GM19397 (cell line): ENCODE measurements at regions not wholly inside any gene's neighbourhood (a gene's known extent, or its start where the extent isn't known, plus 50 kb on each side); places are given as distances from the start of the nearest gene placed in this dataset.

Source experiments
- ATAC-seq: cut with Tn5 transposase; IDR thresholded peaks from one replicate; pipeline ENCODE4 v1.9.1; 2021; ENCODE audit warnings: mild to moderate bottlenecking, moderate library complexity; ENCODE audit not compliant: unreplicated experiment

DNA sequence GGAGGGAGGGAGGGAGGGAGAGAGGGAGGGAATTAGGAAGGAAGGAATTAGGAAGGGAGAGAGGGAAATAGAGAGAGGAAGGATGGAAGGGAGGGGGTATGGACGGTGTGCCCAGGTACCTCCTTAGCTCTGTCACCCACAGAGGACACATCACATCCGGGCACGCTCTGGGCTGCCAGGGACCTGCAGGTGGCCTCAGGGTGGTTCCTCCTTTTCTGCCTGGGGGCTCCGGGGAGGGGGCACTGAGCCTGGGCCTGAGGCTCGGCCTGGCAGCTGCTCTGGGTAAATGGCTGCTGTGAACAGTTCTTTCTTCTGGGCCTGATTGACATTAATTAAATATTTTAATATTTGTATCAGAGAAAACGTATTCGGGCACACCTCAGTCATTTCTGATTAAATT is 733.5 kb downstream of the BRD1 start:
- no peak for ATAC-seq

DNA sequence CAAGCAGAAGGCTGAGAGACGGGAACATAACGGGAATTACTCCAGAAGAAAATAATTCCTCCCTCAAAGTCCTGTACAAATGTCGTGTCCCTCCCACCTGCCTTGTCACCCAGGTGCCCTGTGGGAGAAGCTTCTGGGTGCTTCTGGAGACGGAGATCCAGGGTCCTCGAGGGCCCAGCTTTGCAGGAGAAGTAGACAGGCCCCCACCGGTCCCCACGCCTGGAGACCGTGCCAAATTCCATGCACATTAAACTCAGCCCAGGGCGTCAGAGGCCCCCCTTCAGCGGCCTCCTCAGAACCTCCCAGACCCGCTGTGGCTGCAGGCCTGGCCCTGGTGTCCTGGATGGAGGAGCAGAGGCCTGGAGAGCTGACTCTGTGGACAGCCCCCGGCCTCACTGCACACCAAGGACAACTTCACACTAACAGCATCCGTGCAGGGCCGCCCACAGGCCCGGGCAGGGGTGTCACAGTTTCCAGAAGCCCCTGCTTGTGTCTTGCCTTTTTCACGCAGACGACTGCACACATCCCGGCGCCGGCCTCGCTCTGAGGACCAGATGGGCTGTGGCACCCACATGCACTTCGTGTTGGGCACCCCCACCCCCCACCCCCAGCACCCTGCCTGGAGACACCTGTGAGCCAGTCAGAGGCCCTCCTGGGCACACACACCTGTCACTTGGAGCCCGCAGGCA is 734.3 kb downstream of the BRD1 start:
- ATAC-seq = no peak

DNA sequence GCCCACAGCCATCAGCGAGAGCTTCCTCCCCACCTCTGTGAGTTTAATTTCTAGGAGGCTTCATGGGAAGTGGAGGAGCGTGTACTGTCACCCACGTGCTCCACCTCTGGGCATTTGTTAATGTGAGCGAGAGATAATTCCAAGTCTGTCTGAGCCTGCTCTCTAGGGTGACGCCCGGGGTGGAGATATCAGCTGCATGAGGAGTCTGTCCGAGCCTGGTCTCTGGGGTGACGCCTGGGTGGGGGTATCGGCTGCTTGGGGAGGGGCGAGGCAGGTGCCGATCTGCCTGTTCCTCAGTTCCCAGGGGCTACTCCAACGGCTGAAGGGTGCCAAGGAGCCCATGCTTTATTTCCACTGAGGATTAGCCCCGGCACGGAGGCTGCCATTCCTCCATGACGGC is 735.0 kb downstream of the BRD1 start:
- ATAC-seq = no peak

DNA sequence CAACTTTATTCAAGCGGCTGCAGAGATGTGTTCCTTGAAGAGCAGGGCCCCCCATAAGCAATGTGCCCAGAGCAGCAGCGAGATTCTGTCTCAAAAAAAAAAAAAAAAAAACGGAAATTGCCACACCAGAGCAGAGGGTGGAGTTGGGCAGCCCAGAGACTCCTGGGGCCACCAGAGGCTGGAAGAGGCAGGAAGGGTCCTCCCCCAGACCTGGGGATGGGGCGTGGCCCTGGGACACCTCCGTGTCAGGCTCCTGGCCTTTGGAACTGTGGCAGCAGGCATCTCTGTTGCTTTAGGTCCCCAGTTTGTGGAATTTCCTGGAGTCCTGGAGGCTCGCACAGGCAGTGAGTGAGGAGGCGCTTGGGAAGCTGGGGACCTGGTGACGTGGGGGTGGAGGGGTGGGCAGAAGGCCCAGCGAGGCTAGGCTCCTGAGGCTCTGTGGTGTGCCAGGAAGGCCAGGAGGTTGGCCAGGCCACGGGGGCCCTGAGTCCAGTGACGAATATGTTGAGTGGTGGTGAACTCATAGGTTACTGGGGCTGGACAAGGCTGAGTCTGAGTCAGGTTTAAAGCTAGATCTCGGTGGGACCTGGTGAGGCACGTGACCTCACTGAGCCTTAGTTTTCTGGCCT is 735.6 kb downstream of the BRD1 start:
- no peak for ATAC-seq

DNA sequence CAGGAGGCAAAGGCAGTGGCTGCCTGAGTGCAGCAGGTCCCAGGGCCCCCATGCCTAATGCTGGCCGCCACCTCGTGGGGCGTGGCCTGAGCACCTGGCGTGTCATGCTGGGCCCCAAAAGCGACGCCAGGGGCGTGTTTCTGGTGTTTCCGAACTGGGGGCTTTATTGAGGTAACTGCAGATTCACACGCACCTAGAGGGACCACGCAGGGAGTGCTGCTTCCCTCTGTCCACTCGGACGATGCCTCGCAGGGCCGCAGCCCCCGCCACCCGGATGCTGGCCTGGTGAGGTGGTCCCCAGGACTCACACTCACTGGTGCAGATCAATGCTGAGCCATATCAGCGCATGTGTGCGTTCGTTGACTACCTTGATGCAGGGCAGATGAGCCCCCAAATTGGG is 736.2 kb downstream of the BRD1 start:
- ATAC-seq = no peak

DNA sequence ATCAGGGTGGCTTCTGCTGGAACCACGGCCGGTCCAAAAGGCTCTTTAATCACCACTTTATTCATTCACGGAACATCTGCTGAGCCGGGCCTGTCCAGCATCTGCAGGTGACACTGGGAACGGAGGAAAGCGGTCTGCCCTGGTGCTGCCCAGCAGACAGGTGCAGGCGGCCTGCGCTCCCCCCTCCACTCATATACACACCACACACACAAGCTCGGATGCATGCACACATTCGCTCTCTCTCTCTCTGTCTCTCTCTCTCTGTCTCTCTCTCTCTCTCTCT is 736.9 kb downstream of the BRD1 start:
- ATAC-seq = no peak

DNA sequence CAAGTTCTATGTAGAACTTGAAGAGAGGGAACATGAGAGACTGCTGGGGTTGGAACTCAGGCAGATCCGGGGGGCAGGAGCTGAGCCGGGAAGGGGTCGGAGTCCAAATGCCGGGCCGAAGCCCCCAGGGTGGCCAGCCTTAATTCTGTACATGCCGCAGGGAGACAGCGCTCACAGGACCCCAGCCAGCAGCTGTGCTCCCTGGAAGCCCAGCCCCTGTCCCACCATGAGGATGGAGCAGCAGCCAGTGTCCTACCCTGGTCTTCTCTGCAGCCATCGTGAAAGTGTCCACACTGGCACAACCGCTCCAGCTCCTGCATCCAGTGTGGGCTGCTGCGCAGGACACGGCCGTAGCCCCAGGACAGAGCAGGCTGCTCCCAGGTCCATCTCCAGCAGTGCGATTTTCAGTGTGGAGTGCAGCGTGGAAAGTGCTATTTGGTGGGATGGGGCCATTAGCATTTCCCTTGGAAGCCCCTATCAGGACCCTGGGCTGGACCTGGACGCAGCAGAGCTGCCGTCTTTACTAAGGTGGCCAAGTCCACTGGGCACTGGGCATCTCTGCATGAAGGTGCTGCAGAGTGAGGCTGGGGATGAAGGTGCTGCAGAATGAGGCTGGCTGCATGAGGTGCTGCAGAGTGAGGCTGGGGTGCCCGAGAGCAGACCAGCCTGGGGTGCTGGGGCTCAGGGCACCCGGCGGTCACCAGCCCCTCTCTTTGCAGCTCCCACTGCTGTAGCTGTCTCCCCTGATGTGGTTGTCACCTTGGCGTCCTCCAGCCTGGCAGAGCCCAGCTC is 737.4 kb downstream of the BRD1 start:
- ATAC-seq = no peak

DNA sequence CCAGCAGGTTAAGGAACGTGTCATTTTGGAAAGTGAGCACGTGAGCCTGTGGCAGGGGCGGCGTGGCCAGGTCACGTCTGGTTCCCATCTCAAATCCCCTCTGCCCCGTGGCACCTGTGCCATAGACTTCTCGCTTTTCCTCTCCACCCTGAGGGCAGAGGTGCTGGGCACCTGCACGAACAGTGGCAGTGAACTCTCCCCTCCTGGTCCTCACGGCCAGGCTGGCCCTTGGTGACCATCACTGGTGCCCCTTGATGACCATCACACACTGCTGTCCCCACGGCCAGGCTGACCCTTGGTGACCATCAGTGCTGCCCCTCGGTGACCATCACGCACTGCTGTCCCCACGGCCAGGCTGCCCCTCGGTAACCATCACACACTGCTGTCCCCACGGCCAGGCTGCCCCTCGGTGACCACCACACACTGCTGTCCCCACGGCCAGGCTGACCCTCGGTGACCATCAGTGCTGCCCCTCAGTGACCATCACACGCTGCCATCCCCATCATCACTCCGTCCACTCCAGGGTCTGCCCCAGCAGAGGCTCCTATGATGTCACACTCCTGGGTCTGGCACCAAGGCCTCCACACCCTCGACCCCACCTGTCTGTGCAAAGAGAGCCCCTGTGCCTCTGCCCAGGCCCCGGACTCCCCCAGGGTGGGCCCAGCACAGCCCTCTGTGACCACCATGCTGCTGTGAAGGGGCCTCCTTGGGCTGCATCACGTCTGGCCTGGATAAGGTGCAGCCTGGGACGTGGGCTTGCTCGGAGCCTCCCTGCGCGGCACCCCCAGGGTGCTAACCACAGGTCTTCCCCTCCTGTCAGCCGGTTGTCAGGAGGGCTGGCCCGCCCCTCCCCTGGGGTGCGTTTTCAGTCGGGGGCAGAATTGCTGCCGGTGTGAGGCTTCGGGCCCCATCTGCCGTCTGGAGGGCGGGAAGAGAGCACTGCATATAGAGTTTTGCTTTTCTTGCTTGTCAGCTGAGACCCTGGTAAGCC is 738.6 kb downstream of the BRD1 start:
- no peak for ATAC-seq

DNA sequence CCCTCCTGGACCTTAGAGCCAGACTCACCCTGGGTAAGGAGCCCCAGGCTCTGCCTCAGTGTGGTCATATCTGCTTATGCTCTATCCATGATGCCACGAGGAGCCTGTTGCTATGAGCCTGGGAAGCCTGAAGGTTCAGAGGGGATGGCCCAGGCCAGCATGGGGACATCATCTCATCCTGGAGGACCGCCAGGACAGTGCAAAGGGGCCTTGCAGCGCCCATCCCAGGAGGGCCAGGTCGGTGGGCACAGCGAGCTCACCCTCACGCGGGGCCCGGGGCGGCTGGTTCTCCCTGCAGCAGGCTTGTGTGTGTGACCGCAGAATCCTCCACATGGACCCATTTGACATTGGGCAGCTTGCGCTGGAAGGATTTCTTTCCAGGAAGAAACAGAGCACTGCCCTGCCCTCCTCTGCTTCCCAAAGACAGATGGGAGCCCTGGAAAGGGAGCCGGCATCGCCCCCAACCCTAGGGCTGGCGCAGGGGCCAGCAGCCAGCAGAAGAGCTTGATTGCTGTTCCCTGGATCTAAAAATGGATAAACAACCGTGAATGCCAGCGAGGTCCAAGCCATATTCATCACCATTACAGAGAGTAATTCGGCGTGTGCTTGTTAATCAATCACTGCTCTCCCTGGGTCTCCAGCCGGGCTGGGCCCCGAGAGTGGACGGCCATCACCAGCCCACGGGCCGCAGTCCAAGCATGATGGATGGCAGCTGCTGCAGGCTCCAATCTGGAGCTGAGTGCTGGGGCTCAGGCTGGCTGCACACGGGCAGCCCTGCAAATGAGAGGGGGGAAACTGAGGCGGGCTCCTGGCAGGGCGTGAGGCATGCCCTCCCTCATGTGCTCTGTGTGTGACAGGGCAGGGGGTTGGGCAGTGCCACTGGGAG is 739.7 kb downstream of the BRD1 start:
- no peak for ATAC-seq

DNA sequence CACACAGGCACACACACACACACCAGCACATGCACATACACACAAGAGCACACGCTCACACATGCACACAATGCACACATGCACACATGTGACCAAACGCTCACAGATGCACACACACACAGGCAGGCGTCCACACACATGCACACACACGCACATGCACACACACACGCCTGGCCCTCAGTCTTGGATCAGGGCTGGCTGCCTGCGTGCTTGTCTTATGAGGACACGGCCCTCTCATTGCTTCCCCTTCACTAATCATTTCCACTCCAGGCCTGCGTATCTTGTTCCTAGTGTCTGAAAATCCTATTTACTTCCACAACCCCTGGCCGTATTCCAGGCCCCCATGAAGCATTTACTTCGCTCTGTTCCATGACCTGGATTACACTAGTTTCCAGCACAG is 740.5 kb downstream of the BRD1 start:
- ATAC-seq = no peak

DNA sequence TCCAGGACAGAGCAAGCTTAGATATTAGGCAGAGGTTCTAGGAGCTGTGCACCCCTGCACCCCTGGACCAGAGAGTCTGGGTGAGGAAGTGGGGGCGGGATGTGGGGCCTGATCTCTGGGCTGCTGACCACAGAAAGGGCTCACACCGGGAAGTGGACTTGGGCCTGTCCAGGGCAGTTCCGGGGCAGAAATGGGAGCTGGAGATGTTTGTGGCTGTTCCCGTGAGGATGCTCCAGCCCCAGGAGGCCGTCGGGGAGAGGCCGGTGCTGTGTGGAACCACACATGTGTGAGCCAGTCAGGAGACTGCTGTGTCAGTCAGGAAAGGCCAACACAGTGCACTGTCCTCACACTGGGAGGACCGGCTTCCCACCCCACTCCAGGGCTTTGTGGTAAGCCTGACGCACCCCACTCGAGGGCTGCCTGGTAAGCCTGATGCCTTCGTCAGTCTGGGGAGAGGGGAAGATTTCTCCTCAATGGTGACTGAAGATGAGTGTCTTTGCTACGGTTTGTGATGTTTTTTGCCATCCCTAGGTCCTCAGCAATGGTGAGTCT is 741.0 kb downstream of the BRD1 start:
- no peak for ATAC-seq

DNA sequence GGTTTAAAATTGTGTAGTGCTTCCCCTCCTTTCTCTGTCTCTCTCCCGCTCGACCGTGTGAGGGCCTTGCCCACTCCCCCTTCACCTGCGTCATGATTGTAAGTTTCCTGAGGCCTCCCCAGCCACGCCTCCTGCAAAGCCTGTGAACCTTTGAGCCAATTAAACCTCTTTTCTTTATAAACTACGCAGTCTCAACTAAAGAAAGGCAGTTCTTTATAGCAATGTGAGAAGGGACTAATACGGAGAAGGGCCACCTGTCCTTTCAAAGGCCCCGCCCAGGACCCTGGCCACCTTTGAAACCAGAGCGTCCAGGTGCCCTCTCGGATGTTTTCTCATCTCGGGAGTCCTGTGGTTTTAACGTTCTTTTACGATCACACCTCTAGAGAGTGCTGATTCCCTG is 741.5 kb downstream of the BRD1 start:
- no peak for ATAC-seq

DNA sequence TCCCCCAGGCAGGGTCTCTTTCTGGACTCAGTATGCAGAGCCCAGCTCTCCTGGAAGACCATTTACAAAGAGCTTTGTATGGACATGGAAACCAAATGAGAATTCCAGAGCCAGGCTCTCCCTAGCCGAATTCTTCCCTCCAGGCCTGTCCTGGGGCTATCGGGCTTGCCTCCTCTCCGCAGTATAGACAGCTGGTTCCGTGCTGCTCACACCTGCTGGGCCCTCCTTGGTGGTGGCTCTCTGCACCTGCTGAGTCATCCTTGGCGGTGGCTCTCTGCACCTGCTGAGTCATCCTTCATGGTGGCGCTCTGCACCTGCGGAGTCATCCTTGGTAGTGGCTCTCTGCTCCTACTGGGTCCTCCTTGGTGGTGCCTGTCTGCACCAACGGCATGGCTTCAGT is 743.5 kb downstream of the BRD1 start:
- ATAC-seq = no peak

DNA sequence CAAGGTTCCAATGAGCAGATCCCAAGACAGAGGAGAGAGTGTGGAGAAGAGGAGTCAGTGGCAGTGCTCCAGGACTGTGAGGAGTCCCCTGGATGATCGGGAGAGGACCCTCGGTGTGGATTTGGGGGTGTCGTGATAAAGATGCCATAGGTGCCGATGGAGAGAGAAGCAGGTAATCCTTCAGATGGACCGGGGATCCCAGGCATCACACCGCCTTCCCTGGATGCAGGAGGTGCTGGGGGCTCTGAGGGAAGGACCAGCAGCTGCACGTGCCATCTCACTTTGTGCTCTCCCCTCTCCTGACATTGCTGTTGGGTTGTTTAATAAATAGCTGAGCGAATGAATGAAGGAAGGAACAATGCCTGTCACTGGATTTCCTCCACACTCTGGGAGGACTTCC is 744.1 kb downstream of the BRD1 start:
- no peak for ATAC-seq

DNA sequence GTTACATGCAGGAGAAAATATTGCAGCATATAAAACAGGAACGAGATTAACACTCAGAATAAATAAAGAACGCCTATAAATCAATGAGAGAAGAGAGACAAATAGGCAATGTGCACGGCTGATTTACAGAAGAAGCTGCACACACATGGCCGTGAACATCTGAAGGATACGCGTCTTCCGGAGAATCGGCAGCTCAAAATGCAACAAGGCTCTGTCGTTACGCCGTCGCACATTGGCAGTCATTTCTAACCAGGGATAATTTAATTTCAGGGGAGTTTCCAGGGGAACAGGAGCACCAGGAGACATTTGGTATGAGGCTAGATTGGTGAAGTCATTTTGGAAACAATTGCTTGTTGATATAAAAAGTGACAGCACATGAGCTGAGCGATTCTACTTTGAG is 745.2 kb downstream of the BRD1 start:
- ATAC-seq = no peak

DNA sequence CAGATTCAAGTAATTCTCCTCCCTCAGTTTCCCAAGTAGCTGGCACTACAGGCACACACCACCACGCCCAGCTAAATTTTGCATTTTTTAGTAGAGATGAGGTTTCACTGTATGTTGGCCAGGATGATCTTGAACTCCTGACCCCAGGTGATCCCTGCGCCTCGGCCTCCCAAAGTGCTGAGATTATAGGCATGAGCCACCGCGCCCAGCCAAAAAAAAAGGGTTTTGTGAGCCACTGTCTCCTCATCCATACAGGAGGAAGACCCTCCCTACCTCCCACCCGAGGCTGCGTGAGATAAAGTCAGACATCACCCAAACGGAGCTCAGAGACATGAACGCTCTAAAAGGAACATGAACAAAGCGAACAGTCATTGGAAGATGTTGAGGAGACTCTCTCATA is 745.7 kb downstream of the BRD1 start:
- ATAC-seq = no peak

DNA sequence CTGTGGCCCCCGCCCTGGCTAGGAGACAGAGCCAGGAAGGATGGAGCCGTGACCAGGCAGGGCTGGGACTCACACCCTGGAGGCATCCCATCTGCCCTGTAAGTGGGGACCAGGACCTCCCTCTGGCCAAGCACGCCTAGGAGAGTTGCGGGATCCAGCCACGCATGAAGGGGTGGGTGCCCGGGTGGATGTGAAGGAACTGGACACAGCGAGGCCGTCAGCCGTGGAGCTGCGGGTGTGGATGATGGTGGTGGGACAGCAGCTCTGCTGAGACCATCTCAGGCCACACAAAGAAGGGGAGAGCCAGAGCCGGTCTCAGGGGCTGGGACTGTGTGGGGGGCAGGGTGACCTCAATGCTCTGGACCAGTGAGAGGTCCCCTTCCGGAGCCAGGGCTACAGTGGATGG is 746.4 kb downstream of the BRD1 start:
- no peak for ATAC-seq

DNA sequence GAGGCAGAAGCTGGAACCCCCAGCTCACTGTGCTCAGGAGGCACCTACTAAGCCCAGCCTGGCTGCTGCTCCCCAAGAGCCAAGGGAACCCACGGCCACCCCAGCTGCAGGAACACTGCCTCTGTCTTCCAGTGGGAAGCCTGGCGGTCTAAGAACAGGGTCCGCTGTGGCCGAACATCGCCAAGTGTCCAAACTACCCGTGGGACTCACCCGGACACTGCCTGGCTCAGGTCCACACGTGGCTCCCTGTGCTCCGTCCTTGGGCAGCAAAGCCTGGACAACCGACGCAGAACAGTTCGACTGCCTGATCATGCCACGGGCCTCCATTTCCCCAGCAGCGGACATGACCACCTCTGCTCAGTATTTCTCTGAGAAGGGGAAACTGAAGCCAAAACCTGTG is 747.0 kb downstream of the BRD1 start:
- ATAC-seq = no peak

DNA sequence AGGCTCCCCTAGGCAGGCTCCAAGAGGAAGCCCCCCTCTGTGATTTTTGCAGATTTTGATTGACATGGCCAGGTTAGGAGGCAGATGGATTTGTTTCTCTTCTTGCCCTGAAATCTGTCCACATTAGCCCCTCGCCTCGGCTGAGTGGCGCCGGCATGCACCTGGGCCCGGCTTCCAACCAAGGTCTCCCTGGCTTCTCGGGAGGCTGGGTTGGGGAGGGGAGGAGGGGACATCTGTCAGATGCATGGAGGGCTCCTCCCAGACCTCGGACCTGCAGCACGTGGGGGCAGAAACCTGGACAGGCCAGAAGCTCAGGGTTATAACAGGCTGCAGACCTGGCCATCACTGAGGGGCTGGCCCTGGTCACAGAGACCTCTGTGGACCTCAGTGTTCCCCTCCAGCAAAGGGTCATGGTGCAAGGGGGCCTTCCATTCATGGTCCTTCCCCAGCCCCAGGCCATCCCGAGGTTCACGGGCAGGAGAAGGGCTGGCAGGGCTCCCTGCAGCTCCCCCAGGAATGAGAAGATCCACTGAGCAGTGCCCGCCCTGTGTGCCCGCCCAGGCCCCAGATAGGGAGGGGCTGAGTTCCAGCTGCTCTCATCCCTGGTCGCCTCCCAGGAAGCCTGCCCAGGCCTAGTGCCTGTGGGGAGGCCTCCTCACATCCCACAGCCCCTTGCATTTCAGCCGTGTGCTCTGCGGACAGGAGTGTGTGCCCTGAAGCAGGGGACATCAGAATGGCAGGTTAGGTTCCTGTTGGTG is 747.8 kb downstream of the BRD1 start:
- no peak for ATAC-seq
